ENCODE measurements at regions not wholly inside any gene's neighbourhood (a gene's known extent, or its start where the extent isn't known, plus 50 kb on each side); places are given as distances from the start of the nearest gene placed in this dataset.
"Not testable (repeated sequence)": the region's sequence is repeated elsewhere in the genome, so short reads cannot be mapped to it uniquely, and the experiment has no call there.

GRCh38 chr4:43089730-43090129, 197.2 kb downstream of the GRXCR1 start:
- no peak for DNase-seq

- no peak for DNase-seq
Measured at GRCh38 chr4:43103048-43103447, 210.5 kb downstream of the GRXCR1 start.

- no peak for DNase-seq
Measured at GRCh38 chr4:43112139-43112538, 219.6 kb downstream of the GRXCR1 start.

GRCh38 chr4:43113196-43113595, 220.7 kb downstream of the GRXCR1 start:
- no peak for DNase-seq

DNA sequence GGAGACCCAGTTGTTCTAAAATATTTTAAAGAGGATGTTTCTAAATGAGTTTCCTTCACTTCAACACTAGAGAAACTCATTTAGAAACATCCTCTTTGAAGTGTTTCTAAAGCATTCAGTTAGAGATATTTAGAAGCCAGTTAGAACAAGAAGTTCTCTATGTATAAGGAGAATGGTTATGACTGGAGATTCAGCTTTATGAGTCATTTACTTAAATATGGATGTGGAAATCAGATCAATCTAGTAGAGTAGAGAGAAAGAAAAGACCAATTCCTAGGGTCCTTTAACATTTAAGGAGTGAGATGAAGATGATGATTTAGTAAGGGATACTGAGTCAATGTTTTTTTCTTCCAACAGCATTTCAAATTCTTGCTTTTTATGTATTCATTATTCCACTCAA, 234.1 kb downstream of the GRXCR1 start:
- no peak for DNase-seq

- no peak for DNase-seq
Measured at GRCh38 chr4:43130228-43131021, 237.9 kb downstream of the GRXCR1 start.

GRCh38 chr4:43132010-43132582, 239.6 kb downstream of the GRXCR1 start:
- peak; percentile 72 to 73 for DNase-seq

DNA sequence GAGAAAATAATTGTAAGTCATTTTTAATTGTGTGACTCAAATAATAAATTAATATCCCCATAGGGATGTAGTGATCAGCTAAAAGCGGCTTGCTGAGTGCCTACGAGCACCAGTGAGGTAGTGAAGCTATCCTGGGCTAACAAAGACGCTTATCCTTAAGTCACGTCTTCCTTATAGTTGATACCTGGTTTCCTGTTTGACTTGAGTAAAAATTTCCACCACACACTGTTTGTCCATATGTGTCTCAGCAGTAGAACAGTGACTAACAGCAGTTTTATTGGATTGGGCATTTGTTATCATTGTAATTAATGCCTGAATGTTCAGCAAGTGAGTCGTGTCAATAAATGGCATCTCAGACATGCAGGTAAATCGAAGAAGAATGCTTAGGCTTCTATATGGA, 241.1 kb downstream of the GRXCR1 start:
- no peak for DNase-seq

DNA sequence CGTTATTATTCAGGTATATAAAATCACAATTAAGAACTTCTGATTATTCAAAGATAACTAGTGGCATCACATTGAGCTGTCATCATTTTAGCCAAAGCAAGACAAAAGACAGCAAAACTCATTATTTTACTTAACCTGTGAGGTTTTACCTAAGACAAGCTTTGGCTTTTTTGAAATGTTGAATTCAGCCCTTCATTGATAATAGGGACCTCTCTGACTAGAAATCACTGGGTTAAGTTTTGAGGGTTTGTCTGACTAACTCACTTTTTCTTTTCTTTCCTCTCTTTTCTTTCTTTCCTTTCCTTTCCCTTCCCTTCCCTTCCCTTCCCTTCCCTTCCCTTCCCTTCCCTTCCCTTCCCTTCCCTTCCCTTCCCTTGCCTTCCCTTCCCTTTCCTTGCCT, 244.2 kb downstream of the GRXCR1 start:
- DNase-seq = no peak

DNA sequence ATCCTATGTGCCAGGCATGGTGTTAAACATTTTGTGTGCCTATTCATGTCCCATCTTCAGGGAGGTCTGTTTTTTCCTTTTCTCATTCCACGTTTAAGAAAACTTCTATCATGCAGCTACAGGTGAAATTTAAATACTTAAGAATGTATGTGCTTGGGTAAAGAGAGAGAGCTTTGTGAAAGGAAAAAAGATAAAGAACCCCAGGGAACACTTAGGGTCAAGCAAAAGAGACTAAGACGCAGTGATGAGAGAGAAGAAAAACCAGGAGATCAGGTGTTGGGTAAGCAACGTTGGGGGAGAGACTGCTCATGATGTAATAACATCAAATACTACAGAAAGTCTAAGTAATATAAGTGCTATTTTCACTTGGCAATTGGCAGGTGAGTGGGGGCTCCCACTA, 253.7 kb downstream of the GRXCR1 start:
- no peak for DNase-seq

- DNase-seq = no peak
Measured at GRCh38 chr4:43148481-43148880, 256.0 kb downstream of the GRXCR1 start.

DNA sequence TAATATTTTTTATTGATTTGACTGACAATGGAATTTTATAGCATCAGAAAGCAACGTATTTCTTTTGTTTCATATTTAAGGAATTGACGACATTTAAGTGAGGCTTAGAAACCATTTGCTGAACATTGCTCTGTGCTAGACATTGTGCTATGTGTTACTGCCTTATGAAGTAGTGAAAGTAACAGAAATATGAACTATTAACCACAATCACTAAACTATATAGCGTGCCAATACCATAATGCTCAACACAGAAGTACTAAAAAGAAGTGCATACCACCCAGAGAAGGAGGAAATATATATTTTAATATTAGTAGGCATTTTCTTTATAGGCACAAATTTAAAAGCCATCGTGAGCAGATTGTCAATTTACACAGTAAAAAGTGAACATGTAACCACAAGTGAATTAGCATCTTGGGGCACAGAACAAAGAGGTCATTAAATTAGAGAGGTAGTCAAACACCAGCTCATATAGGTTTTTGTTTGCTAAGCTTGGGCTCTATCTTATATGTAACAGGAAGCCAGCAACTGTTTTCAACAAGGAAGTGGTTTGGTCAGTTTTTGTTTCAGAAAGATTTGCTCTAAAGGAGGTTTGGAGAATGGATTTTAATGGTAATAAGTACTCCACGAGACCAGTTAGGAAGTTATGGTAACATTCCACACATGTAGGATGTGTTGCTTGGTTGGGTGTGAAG, 270.7 kb downstream of the GRXCR1 start:
- DNase-seq = peak; percentile 1 to 52

DNA sequence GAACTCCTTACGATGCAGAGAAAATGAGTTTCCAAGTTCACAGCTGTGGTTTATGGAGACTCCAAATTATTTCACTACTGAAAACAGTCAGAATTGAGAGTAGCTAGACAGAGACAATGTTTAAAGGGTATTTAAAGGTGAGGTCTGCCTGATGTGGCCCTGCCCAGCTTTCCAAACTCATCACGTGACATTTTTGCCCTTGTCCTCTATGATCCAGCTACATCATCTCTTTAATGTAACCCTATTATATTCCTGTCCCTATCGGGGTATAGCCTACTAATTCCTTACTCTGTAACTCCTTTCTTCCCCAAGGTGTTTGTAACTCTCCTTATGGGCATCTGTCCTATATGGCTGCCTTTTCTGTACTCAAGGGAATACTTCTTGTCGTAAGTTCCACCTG, 297.2 kb downstream of the GRXCR1 start:
- no peak for DNase-seq

- not testable (repeated sequence) for DNase-seq
Measured at GRCh38 chr4:43212576-43212975, 320.1 kb downstream of the GRXCR1 start.

DNA sequence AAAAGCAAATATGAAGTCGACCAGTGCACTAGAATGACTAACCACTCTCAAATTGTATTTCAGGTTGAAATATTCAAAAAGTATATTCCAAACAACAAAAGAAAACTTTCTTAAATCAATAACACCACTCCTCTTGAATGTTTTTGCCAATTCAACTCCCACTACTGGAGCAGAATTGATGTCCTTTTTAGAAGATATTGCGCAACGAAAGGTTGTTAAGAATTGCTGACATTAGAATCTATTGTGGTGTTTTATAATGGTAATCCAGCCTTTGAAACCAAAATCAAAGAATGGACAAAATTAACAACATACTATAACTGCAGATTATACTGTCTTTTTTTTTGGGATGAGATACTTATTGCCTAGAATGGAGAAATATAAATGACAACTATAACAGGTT, 331.3 kb downstream of the GRXCR1 start:
- DNase-seq = no peak

DNA sequence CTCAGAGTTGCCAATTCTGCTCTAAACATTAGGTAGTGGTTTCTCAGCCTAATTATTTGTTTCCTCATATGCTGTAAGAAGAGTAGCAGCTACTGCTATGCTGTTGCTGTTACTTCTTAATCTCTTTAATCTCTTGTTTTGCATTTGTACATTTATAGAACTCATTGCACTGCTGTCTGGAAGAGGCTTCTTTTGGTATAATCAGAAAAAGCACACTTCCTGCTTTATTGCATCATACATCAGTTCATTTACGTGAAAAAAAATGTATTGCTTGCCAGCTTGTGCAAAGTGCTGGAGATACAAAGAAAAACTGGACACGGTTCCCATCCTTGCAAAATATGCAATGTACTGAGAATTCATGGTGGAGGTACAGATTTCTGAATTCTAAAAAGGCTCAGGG, 332.0 kb downstream of the GRXCR1 start:
- DNase-seq = no peak

DNA sequence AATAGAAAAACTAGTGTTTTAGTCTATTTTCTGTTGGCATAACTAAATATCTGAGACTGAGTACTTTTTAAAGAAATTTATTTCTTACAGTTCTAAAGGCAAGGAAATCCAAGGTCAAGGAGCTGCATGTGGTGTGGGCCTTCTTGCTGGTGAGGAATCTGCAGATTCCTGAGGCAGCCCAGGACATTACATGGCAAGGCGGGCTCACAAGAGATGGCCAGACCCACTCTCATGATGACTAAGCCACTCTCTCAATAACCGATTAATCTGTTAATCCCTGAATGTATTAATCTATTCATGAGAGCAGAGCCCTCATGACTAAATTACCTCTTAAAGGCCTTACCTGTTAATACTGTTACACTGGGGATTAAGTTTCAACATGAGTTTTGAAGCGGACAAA, 340.8 kb downstream of the GRXCR1 start:
- DNase-seq = no peak

- no peak for DNase-seq
Measured at GRCh38 chr4:43234626-43235415, 342.3 kb downstream of the GRXCR1 start.

GRCh38 chr4:43238008-43238407, 345.5 kb downstream of the GRXCR1 start:
- no peak for DNase-seq

GRCh38 chr4:43238585-43238984, 346.1 kb downstream of the GRXCR1 start:
- DNase-seq = no peak

DNA sequence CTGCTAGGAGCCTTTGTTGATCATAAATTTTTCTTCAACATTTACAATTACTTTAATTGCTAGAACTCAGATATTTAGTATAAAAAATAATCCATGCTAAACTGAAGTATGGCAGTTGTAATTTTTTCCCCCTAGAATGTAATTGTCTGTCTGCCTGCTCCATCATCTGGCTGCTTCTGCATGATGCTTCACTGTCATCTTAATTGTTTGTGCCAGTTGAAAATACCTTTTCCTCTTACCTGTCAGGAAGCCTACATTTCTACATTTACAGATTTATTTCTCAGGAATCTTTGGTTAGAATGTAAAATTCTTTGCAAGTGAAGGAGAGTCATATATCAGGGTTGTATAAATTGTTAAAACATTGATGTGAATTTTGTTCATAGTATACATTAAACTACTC, 348.6 kb downstream of the GRXCR1 start:
- DNase-seq = no peak

DNA sequence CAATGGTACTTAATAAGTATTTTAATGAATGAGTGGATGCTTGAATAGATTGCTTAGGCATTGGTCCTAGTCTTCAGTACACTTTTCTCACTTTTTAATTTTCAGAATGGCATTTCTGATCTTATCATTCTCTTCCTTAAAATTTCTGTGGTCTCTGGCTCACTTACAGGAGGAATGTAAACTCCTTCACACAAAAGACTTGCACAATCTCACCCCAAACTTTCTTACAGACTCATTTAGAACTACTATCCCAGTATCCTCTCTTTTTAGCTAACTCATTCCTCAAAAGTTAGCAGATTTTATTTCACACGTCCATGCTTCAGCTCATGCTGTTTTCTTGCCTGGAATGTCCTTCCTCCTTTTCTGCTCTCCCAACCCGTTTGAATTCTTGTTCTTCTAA, 350.1 kb downstream of the GRXCR1 start:
- no peak for DNase-seq

GRCh38 chr4:43243433-43244116, 351.1 kb downstream of the GRXCR1 start:
- DNase-seq = no peak
